K562 (cell line): ENCODE measurements at regions not wholly inside any gene's neighbourhood (a gene's known extent, or its start where the extent isn't known, plus 50 kb on each side); places are given as distances from the start of the nearest gene placed in this dataset.
"Not testable (repeated sequence)": the region's sequence is repeated elsewhere in the genome, so short reads cannot be mapped to it uniquely, and the experiment has no call there.

Experiments
- ATAC-seq: fragments of 200-7000 bp; cut with Tn5 transposase; 3 replicates; pipeline ENCODE4 v1.9.1; 2020; ENCODE audit warnings: moderate library complexity
- BruUV-seq: library from RNA; stranded (reverse); fragments of 400-500 nt; replicated peaks from 2 replicates; lab custom pipeline; 2021; lab: Mats Ljungman, UMichigan
- CTCF ChIA-PET: fragments of 300-600 bp; formaldehyde crosslinking; extraction: SDS; loops from one replicate; lab custom pipeline; 2021; ENCODE audit warnings: low intra/inter-chr PET ratio; lab: Yijun Ruan, JAX
- POLR2A ChIA-PET: fragments of 300-600, 350-650 bp; sonication (Branson Sonifier 250); formaldehyde crosslinking; extraction: SDS; loops from one replicate; lab custom pipeline; 2021; ENCODE audit warnings: antibody characterized with exemption, inconsistent platforms; lab: Yijun Ruan, JAX
- DNase-seq, 4 experiments: peaks; one replicate each; pipeline versions ENCODE4 v3.0.0 to v3.0.0-alpha.2; 2011 to 2018; ENCODE audit warnings: low spot score in 3 of 4, mixed read lengths in 3 of 4; ENCODE audit errors: extremely low read depth in 1 of 4
- FAIRE-seq: peaks from 2 replicates; lab custom pipeline; 2011; peaks lifted over from hg19 to GRCh38; lab: Jason Lieb, UNC
- H2AFZ ChIP-seq: 2 replicates; pipeline ENCODE4 v1.6.0; 2011; ENCODE audit warnings: low read depth, low read length, control low read depth, inconsistent platforms
- H3K27ac ChIP-seq: fragments of 200-600 bp; 3 replicates; pipeline ENCODE4 v1.8.0; 2011; ENCODE audit warnings: low read depth, mild to moderate bottlenecking, control low read depth, inconsistent platforms, low read length, moderate library complexity, mixed read lengths; ENCODE audit errors: extremely low read depth
- H3K27me3 ChIP-seq, 2 experiments: fragments of 300-600 bp in 1 of 2; 2 replicates in 1 of 2; 3 replicates in 1 of 2; pipeline versions ENCODE4 v1.6.0 to v1.8.0; 2011; ENCODE audit warnings: inconsistent platforms in 2 of 2, low read length in 2 of 2, mild to moderate bottlenecking in 1 of 2, mixed read lengths in 1 of 2, moderate library complexity in 1 of 2; ENCODE audit not compliant: control insufficient read depth in 2 of 2, insufficient read depth in 2 of 2
- H3K36me3 ChIP-seq: fragments of 300-600 bp; 3 replicates; pipeline ENCODE4 v1.8.0; 2011; ENCODE audit warnings: mild to moderate bottlenecking, low read length, inconsistent platforms; ENCODE audit not compliant: control insufficient read depth, insufficient read depth
- H3K4me1 ChIP-seq, 2 experiments: fragments of 200-600 bp in 1 of 2; replicated peaks in 1 of 2; 2 replicates in 1 of 2; 3 replicates in 1 of 2; pipeline versions ENCODE4 v1.5.1 to v1.8.0; 2011; ENCODE audit warnings: inconsistent platforms in 2 of 2, low read length in 2 of 2, mild to moderate bottlenecking in 1 of 2, mixed read lengths in 1 of 2, moderate library complexity in 1 of 2; ENCODE audit not compliant: control insufficient read depth in 2 of 2, insufficient read depth in 2 of 2
- H3K4me2 ChIP-seq: 2 replicates; pipeline ENCODE4 v1.6.1; 2011; ENCODE audit warnings: low read length, control low read depth, inconsistent platforms, mixed read lengths; ENCODE audit not compliant: insufficient read depth
- H3K4me3 ChIP-seq: fragments of 200-600 bp; sonication (generic), shearing (Covaris generic); 2 replicates; pipeline ENCODE4 v1.5.1; 2016; ENCODE audit warnings: control low read depth, inconsistent platforms
- H3K79me2 ChIP-seq: fragments of 200-600 bp; 3 replicates; pipeline ENCODE4 v1.8.0; 2011; ENCODE audit warnings: low read length, inconsistent platforms; ENCODE audit not compliant: control insufficient read depth, insufficient read depth
- H3K9ac ChIP-seq, 2 experiments: 2 replicates each; pipeline versions ENCODE4 v1.6.0 to v1.6.1; 2011; ENCODE audit warnings: low read depth in 2 of 2, low read length in 2 of 2, control low read depth in 1 of 2, inconsistent platforms in 1 of 2, mild to moderate bottlenecking in 1 of 2, mixed read lengths in 1 of 2; ENCODE audit not compliant: insufficient read depth in 1 of 2
- H3K9me1 ChIP-seq: one replicate; pipeline ENCODE4 v1.6.0; 2011; ENCODE audit warnings: inconsistent platforms, mild to moderate bottlenecking, low read length, moderate library complexity; ENCODE audit not compliant: control insufficient read depth, insufficient read depth
- H3K9me3 ChIP-seq: replicated peaks from 2 replicates; pipeline ENCODE4 v1.5.1; 2011; ENCODE audit warnings: low read depth, low read length, inconsistent platforms; ENCODE audit not compliant: control insufficient read depth, insufficient read depth
- H4K20me1 ChIP-seq: replicated peaks from 2 replicates; pipeline ENCODE4 v1.6.1; 2011; ENCODE audit warnings: low read length, inconsistent platforms, mixed read lengths; ENCODE audit not compliant: control insufficient read depth, insufficient read depth
- CBX5 ChIP-seq: IDR thresholded peaks from 2 replicates; pipeline ENCODE4 v1.6.1; 2014; ENCODE audit warnings: low read depth, borderline replicate concordance
- CREM ChIP-seq: IDR thresholded peaks from 2 replicates; pipeline ENCODE4 v1.6.1; 2014; ENCODE audit warnings: antibody characterized with exemption, low read depth
- ERF ChIP-seq: fragments of 450-650 bp; formaldehyde crosslinking; IDR thresholded peaks from 2 replicates; pipeline ENCODE4 v1.4.0; 2020; ENCODE audit warnings: mild to moderate bottlenecking, mixed read lengths
- JUN ChIP-seq, 2 experiments: sonication (generic) in 1 of 2; formaldehyde crosslinking in 1 of 2; IDR thresholded peaks; 2 replicates each; pipeline versions ENCODE4 v1.6.1 to v1.8.0; 2012 to 2022; ENCODE audit warnings: borderline replicate concordance in 2 of 2, mild to moderate bottlenecking in 2 of 2, improper control_type of control experiment in 1 of 2, low read depth in 1 of 2, low read length in 1 of 2, missing genetic modification reagents in 1 of 2
- KLF16 ChIP-seq: IDR thresholded peaks from 2 replicates; pipeline ENCODE4 v1.6.1; 2016; ENCODE audit warnings: antibody characterized with exemption
- MCM3 ChIP-seq: fragments of 450-650 bp; IDR thresholded peaks from 2 replicates; pipeline ENCODE4 v1.6.1; 2016
- RFX5 ChIP-seq: IDR thresholded peaks from 2 replicates; pipeline ENCODE4 v1.6.1; 2011; ENCODE audit warnings: low read depth, mild to moderate bottlenecking, improper control_type of control experiment, low read length
- SMARCB1 ChIP-seq: IDR thresholded peaks from 2 replicates; pipeline ENCODE4 v1.6.1; 2011; ENCODE audit warnings: improper control_type of control experiment, low read depth; ENCODE audit not compliant: insufficient read length
- ZNF146 ChIP-seq: IDR thresholded peaks from one replicate; pipeline ENCODE4 v1.6.1; 2018; ENCODE audit warnings: missing compliant biosample characterization; ENCODE audit not compliant: unreplicated experiment
- ZNF76 ChIP-seq: fragments of 250-450 bp; sonication (Bioruptor Pico); IDR thresholded peaks from 2 replicates; pipeline ENCODE4 v1.4.0; 2020; ENCODE audit warnings: mild to moderate bottlenecking, moderate library complexity, borderline replicate concordance
- WGBS: fragments of 100-300 bp; shearing (Covaris generic); methylation state at CpG from one replicate; pipeline ENCODE4 v1.1.6; 2016; ENCODE audit warnings: low coverage, mixed read lengths; ENCODE audit not compliant: insufficient coverage; ENCODE audit errors: missing lambda C conversion rate; 5-methylcytosine and 5-hydroxymethylcytosine counted together
- in situ Hi-C: fragments of 300-500 bp; cut with MboI; formaldehyde crosslinking; loops from 4 replicates; pipeline ENCODE4 v1.15.0; 2018; ENCODE audit warnings: inconsistent platforms, mixed read lengths
- intact Hi-C: fragments of 100-400 bp; cut with micrococcal nuclease; formaldehyde crosslinking; loops from 2 replicates; pipeline ENCODE4 v1.14.2; 2022
- TF ChIP-seq, protein P1 (sequence below): sonication (generic); formaldehyde crosslinking; IDR thresholded peaks from 2 replicates; pipeline ENCODE4 v1.8.0; 2023; ENCODE audit warnings: mild to moderate bottlenecking, missing genetic modification reagents

DNA sequence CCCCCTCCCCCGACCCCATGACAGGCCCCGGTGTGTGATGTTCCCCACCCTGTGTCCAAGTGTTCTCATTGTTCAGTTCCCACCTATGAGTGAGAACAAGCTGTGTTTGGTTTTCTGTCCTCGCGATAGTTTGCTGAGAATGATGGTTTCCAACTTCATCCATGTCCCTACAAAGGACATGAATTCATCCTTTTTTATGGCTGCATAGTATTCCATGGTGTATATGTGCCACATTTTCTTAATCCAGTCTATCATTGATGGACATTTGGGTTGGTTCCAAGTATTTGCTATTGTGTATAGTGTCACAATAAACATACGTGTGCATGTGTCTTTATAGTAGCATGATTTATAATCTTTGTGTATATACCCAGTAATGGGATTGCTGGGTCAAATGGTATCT is 110.4 kb upstream of the CRHR1 start:
- H3K36me3 ChIP-seq, BruUV-seq, H4K20me1 ChIP-seq, H3K4me3 ChIP-seq, FAIRE-seq, POLR2A ChIA-PET, DNase-seq, in situ Hi-C loops, H3K9me3 ChIP-seq, H3K27ac ChIP-seq, ATAC-seq, H3K9me1 ChIP-seq, H3K4me1 ChIP-seq, H3K4me2 ChIP-seq, intact Hi-C loops, H2AFZ ChIP-seq, H3K9ac ChIP-seq, H3K79me2 ChIP-seq, CTCF ChIA-PET: not testable (repeated sequence)
- 1% methylated on average over 5 of the region's 5 CpGs for WGBS
- peak; percentile 78 for TF ChIP-seq ZNF146
- H3K27me3 ChIP-seq: peaks cover 4 to 40% of the 10 kb centered on the region in 2 experiments; a peak in 2 of 5 replicates

GRCh38 chr17:45675012-45675411 is 109.1 kb upstream of the CRHR1 start:
- ChIA-PET POLR2A (interaction anchor here (1.1 kb wide), 1 partner anchor 9 kb away, joined by 4 read pairs; no protein-coding TSS in a partner anchor), CTCF (no interaction called here)
- in situ Hi-C loops: no loop called here
- Histone ChIP-seq H4K20me1 (no peaks in the 10 kb centered on the region), H3K4me3 (no peak overlapping the region), H3K9ac (no peak overlapping the region), H2AFZ (no peak overlapping the region), H3K9me1 (no peaks in the 10 kb centered on the region), H3K79me2 (no peaks in the 10 kb centered on the region), H3K36me3 (no peaks in the 10 kb centered on the region), H3K4me1 (no peaks in the 10 kb centered on the region), H3K9me3 (no peaks in the 10 kb centered on the region), H3K27ac (no peak overlapping the region), H3K4me2 (no peak overlapping the region), H3K27me3 (peaks cover 10 to 37% of the 10 kb centered on the region in 2 experiments)
- FAIRE-seq: no peak
- WGBS: 1% methylated on average over 7 of the region's 7 CpGs
- intact Hi-C loops: no loop called here
- DNase-seq: no peak
- ATAC-seq: no peak
- no TSS peak for BruUV-seq
- TF ChIP-seq CBX5 (no peak), JUN (IDR thresholded peaks at IDR 0.05; ENCODE audit: borderline replicate concordance, low read depth, low read length) (no peak), JUN (CRISPR knock-in tag; IDR thresholded peaks at IDR 0.05; ENCODE audit: borderline replicate concordance) (no peak), KLF16 (no peak), RFX5 (no peak), CREM (no peak), SMARCB1 (no peak), ERF (CRISPR knock-in tag) (no peak), MCM3 (no peak), ZNF76 (CRISPR knock-in tag) (no peak)
- TF ChIP-seq, protein P1, sequence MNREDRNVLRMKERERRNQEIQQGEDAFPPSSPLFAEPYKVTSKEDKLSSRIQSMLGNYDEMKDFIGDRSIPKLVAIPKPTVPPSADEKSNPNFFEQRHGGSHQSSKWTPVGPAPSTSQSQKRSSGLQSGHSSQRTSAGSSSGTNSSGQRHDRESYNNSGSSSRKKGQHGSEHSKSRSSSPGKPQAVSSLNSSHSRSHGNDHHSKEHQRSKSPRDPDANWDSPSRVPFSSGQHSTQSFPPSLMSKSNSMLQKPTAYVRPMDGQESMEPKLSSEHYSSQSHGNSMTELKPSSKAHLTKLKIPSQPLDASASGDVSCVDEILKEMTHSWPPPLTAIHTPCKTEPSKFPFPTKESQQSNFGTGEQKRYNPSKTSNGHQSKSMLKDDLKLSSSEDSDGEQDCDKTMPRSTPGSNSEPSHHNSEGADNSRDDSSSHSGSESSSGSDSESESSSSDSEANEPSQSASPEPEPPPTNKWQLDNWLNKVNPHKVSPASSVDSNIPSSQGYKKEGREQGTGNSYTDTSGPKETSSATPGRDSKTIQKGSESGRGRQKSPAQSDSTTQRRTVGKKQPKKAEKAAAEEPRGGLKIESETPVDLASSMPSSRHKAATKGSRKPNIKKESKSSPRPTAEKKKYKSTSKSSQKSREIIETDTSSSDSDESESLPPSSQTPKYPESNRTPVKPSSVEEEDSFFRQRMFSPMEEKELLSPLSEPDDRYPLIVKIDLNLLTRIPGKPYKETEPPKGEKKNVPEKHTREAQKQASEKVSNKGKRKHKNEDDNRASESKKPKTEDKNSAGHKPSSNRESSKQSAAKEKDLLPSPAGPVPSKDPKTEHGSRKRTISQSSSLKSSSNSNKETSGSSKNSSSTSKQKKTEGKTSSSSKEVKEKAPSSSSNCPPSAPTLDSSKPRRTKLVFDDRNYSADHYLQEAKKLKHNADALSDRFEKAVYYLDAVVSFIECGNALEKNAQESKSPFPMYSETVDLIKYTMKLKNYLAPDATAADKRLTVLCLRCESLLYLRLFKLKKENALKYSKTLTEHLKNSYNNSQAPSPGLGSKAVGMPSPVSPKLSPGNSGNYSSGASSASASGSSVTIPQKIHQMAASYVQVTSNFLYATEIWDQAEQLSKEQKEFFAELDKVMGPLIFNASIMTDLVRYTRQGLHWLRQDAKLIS (CRISPR knock-in tag): no peak
